ENCODE measurements at regions not wholly inside any gene's neighbourhood (a gene's known extent, or its start where the extent isn't known, plus 50 kb on each side); places are given as distances from the start of the nearest gene placed in this dataset.

- no peak for TF ChIP-seq EP300 (IDR thresholded peaks at IDR 0.05)
- TF ChIP-seq, protein P1, sequence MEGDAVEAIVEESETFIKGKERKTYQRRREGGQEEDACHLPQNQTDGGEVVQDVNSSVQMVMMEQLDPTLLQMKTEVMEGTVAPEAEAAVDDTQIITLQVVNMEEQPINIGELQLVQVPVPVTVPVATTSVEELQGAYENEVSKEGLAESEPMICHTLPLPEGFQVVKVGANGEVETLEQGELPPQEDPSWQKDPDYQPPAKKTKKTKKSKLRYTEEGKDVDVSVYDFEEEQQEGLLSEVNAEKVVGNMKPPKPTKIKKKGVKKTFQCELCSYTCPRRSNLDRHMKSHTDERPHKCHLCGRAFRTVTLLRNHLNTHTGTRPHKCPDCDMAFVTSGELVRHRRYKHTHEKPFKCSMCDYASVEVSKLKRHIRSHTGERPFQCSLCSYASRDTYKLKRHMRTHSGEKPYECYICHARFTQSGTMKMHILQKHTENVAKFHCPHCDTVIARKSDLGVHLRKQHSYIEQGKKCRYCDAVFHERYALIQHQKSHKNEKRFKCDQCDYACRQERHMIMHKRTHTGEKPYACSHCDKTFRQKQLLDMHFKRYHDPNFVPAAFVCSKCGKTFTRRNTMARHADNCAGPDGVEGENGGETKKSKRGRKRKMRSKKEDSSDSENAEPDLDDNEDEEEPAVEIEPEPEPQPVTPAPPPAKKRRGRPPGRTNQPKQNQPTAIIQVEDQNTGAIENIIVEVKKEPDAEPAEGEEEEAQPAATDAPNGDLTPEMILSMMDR (IDR thresholded peaks at IDR 0.05), result no peak
- no peak for TF ChIP-seq POLR2A (IDR thresholded peaks at IDR 0.05)
- TF ChIP-seq POLR2AphosphoS5 (IDR thresholded peaks at IDR 0.05), result no peak
These were observed 52.8 kb upstream of the NSMCE3 start for GRCh38 chr15:29322415-29322814.

All from stomach (tissue), 4 donors.